ENCODE measurements at regions not wholly inside any gene's neighbourhood (a gene's known extent, or its start where the extent isn't known, plus 50 kb on each side); places are given as distances from the start of the nearest gene placed in this dataset.

GRCh38 chr6:145375502-145375901, 359.8 kb downstream of the EPM2A start:
- Histone ChIP-seq H3K4me1 (ENCODE audit: low read length) (0 out of 2 replicates have a peak, but pooled peaks cover 2% of the 10 kb centered on the region), H3K27me3 (replicated peaks; ENCODE audit: insufficient read depth, low read length) (no peaks in the 10 kb centered on the region), H3K4me2 (ENCODE audit: low read depth, low read length) (no peak overlapping the region), H3K36me3 (replicated peaks; ENCODE audit: insufficient read depth, low read length) (no peaks in the 10 kb centered on the region), H3K27ac (ENCODE audit: low read length) (no peak overlapping the region), H2AFZ (ENCODE audit: low read length) (no peak overlapping the region), H3K9ac (ENCODE audit: low read length) (no peak overlapping the region), H3K9me3 (replicated peaks; ENCODE audit: insufficient read depth, low read length) (no peaks in the 10 kb centered on the region), H3K9me2 (replicated peaks; ENCODE audit: insufficient read depth, low read length) (no peaks in the 10 kb centered on the region), H3F3A (ENCODE audit: insufficient read depth, low read length) (no peaks in the 10 kb centered on the region), H3K4me3 (ENCODE audit: low read length) (no peak overlapping the region), H4K20me1 (ENCODE audit: insufficient read depth, low read length) (no peaks in the 10 kb centered on the region), H3K79me2 (ENCODE audit: low read length) (no peaks in the 10 kb centered on the region)
- TF ChIP-seq EZH2 (optimal IDR thresholded peaks at IDR 0.05; ENCODE audit: low read depth, low read length), result no peak
- TF ChIP-seq EZH2phosphoT487 (IDR thresholded peaks at IDR 0.05; ENCODE audit: low read length), result no peak
- TF ChIP-seq CTCF (IDR thresholded peaks at IDR 0.05; ENCODE audit: low read length), result no peak
- DNase-seq, result no peak

- no peak overlapping the region for H2AFZ ChIP-seq (ENCODE audit: low read length)
- H3F3A ChIP-seq (ENCODE audit: insufficient read depth, low read length), result no peaks in the 10 kb centered on the region
- H3K27ac ChIP-seq (ENCODE audit: low read length), result no peak overlapping the region
- H3K4me3 ChIP-seq (ENCODE audit: low read length), result no peak overlapping the region
- no peaks in the 10 kb centered on the region for H3K9me2 ChIP-seq (replicated peaks; ENCODE audit: insufficient read depth, low read length)
- H3K4me1 ChIP-seq (ENCODE audit: low read length), result no peaks in the 10 kb centered on the region
- no peak overlapping the region for H3K4me2 ChIP-seq (ENCODE audit: low read depth, low read length)
- H3K36me3 ChIP-seq (replicated peaks; ENCODE audit: insufficient read depth, low read length), result no peaks in the 10 kb centered on the region
- H3K27me3 ChIP-seq (replicated peaks; ENCODE audit: insufficient read depth, low read length), result no peaks in the 10 kb centered on the region
- no peaks in the 10 kb centered on the region for H3K9me3 ChIP-seq (replicated peaks; ENCODE audit: insufficient read depth, low read length)
- no peak for TF ChIP-seq EZH2 (optimal IDR thresholded peaks at IDR 0.05; ENCODE audit: low read depth, low read length)
- no peak for TF ChIP-seq EZH2phosphoT487 (IDR thresholded peaks at IDR 0.05; ENCODE audit: low read length)
- TF ChIP-seq CTCF (IDR thresholded peaks at IDR 0.05; ENCODE audit: low read length), result no peak
- no peaks in the 10 kb centered on the region for H3K79me2 ChIP-seq (ENCODE audit: low read length)
- H4K20me1 ChIP-seq (ENCODE audit: insufficient read depth, low read length), result no peaks in the 10 kb centered on the region
- H3K9ac ChIP-seq (ENCODE audit: low read length), result no peak overlapping the region
- no peak for DNase-seq
Measured at GRCh38 chr6:145380186-145380585, 355.1 kb downstream of the EPM2A start.

GRCh38 chr6:145381941-145382340, 353.4 kb downstream of the EPM2A start:
- DNase-seq, result no peak
- Histone ChIP-seq H3K79me2 (ENCODE audit: low read length) (no peaks in the 10 kb centered on the region), H3K4me3 (ENCODE audit: low read length) (no peak overlapping the region), H3F3A (ENCODE audit: insufficient read depth, low read length) (no peaks in the 10 kb centered on the region), H3K4me1 (ENCODE audit: low read length) (no peaks in the 10 kb centered on the region), H3K27ac (ENCODE audit: low read length) (no peak overlapping the region), H3K9me3 (replicated peaks; ENCODE audit: insufficient read depth, low read length) (no peaks in the 10 kb centered on the region), H4K20me1 (ENCODE audit: insufficient read depth, low read length) (no peaks in the 10 kb centered on the region), H3K9ac (ENCODE audit: low read length) (no peak overlapping the region), H3K36me3 (replicated peaks; ENCODE audit: insufficient read depth, low read length) (no peaks in the 10 kb centered on the region), H3K27me3 (replicated peaks; ENCODE audit: insufficient read depth, low read length) (no peaks in the 10 kb centered on the region), H3K4me2 (ENCODE audit: low read depth, low read length) (no peak overlapping the region), H2AFZ (ENCODE audit: low read length) (no peak overlapping the region), H3K9me2 (replicated peaks; ENCODE audit: insufficient read depth, low read length) (no peaks in the 10 kb centered on the region)
- TF ChIP-seq EZH2 (optimal IDR thresholded peaks at IDR 0.05; ENCODE audit: low read depth, low read length) (no peak), CTCF (IDR thresholded peaks at IDR 0.05; ENCODE audit: low read length) (no peak), EZH2phosphoT487 (IDR thresholded peaks at IDR 0.05; ENCODE audit: low read length) (no peak)
